NCI-H446 treated with DMSO at 0.1 percent for 48 hours (cell line): ENCODE measurements at regions not wholly inside any gene's neighbourhood (a gene's known extent, or its start where the extent isn't known, plus 50 kb on each side); places are given as distances from the start of the nearest gene placed in this dataset.
A peak's percentile ranks its signal among the peaks of the same experiment; 100 is the strongest.
"Not testable (repeated sequence)": the region's sequence is repeated elsewhere in the genome, so short reads cannot be mapped to it uniquely, and the experiment has no call there.

Experiments used
- DNase-seq: peaks from one replicate; lab custom pipeline; 2025; lab: John Stamatoyannopoulos, UW

DNA sequence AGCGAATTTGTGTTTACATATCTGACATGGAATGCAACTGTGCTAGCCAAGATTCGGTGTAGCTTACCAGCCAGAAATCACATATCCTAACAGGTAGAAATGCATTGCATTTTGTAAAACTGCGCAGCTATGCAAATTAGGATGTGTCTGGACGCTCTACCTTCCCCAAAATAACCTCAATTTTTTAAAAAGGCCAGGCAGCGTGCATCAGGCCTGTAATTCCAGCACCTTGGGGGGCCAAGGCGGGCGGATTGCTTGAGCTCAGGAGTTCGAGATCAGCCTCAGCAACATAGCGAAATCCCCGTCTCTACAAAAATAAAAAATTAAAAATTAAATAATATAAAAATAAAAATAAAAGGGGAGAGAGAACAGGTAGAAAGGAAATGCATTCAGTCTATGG, 305.0 kb downstream of the TYW1 start:
- DNase-seq, result no peak

DNA sequence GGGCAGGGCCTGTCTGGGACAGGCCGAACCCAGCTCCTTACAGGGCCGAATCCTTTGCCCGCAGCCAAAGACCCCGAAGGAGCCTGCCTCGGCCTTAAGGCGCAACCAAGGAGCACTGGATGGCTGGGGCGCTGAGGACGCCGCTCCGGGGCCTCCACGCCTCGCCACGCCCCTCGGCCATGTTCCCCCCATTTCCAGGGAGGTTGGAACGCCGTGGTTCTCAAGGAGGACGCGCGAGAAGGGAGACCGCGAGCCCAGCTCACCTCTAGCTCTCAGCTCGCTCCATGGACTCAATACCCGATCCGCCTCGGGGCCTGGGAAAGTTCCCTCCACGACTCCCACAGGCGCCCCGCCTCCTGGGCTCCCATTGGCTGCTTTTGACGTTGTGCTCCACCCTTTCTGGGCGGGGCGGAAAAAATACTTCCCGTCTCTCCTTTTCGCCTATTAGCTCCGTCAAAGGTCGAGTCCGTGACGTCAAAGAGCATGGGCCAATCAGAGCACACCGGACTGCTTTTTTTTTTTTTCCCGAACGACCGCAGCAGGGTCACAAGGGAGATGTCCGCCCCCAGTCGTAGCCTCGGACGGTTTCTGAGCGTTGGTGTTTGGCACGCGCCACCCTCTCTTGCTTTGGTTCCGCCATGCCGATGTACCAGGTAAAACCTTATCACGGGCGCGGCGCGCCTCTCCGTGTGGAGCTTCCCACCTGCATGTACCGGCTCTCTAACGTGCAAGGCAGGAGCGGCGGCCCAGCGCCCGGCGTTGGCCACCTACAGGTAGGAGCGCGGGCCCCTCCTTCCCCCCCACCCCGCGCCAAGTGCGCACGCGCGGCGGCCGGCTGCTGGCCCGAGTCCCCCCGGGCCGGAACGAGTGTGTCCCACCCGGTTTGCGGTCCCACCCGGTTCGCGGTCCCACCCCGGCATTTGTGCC, 305.7 kb downstream of the TYW1 start:
- peak; percentile 92 for DNase-seq

DNA sequence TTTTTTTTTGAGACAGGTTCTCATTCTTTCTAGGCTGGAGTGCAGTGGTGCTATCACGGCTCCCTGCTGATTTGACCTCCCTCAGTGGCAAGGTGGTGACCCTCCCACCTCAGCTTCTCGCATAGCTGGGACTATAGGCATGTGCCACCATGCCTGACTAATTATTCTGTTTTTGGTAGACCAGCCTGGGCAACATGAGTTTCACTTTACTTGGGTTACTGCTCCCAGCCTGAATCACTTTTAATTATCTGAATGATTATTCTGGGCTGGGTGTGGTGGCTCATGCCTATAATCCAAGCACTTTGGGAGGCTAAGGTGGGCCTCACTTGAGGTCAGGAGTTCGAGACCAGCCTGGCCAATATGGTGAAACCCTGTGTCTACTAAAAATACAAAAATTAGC, 308.2 kb downstream of the TYW1 start:
- DNase-seq, result not testable (repeated sequence)

DNA sequence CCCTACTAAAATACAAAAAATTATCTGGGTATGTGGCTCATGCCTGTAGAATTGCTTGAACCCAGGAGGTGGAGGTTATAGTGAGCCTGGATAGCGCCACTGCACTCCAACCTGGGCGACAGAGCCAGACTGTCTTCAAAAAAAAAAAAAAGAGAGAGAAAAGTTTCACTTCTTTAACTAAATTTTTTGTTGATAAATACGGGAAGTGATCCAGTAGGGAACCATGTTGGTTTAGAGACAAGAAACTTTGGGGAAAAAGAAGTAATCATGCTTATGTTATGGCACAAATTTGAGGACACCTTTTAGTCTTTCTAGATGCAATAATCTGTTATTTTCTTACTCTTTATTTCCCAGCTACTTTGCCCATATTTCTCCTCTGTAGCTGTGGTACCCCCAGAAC, 309.7 kb downstream of the TYW1 start:
- DNase-seq, result no peak

DNA sequence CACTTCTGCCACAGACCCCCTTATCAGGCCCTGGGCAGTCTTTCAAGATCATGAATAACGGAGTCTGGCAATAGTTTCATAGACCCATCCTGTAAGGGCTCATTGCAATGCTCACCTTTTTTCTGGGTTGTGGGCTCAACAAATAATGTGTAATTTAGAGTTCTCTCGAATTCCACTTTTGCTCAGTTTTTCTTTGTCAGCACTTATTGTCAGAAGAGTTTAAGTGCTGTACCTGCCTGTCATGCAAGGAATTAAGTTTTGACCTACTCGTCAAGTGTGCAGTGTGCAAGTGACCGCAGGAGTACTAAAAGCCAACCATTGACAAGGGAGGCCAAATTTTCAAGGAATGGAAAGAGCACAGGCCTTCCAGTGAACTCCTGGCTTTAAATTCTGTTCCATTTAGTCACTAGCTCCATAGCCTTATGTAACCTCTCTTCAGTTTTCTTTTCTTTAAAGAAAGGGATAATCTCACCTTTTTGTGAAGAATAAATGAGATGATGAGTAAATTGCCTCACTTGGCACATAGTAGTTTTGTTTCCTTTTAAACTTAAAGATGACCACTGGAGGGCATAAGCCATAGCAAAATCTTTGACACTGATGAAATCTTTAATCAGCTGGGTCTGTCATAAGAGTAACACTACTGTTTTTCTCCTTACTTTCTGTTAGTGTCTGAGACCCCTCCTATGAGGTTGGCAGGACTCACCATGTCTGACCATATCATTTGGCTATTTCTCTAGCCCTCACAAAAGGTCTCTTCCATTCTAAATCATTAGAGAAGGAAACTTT, 313.3 kb downstream of the TYW1 start:
- no peak for DNase-seq

DNA sequence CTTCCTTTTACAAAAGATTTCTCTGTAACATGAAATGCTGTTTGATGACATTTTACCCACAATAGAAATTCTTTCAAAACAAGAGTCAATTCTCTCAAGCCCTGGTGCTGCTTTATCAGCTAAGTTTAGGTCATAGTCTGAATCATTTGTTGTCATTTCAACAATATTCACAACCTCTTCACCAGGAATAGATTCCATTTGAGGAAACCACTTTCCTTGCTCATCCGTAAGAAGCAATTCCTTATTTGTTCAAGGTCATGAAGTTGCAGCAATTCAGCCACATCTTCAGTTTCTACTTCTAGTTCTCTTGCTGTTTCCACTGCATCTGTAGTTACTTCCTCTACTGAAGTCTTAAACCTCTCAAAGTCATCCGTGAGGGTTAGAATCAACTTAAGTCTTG, 315.3 kb downstream of the TYW1 start:
- no peak for DNase-seq

DNA sequence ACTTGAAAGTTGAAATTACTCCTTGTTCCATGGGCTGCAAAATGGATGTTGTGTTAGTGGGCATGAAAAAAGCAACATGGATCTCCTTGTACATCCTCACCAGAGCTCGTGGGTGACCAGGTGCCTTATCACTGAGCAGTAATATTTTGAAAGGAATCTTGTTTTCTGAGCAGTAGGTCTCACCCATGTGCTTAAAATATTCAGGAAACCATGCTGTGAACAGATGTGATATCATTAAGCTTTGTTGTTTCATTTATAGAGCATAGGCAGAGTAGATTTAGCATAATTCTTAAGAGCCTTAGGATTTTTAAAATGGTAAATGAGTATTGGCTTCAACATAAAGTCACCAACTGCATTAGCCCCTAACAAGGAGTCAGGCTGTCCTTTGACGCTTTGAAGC, 316.6 kb downstream of the TYW1 start:
- DNase-seq, result no peak

DNA sequence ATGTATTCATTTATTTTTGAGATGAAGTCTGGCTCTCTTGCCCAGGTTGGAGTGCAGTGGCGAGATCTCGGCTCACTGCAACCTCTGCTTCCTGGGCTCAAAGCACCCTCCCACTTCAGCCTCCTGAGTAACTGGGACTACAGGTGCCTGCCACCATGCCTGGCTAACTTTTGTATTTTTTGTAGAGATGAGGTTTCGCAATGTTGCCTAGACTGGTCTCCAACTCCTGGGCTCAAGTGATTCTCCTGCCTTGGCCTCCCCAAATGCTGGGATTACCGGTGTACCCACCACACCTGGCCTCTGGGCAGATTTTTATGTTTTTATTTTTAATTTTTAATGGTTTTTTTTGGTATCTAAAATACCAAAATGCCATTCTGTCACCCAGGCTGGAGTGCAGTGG, 320.3 kb downstream of the TYW1 start:
- not testable (repeated sequence) for DNase-seq

DNA sequence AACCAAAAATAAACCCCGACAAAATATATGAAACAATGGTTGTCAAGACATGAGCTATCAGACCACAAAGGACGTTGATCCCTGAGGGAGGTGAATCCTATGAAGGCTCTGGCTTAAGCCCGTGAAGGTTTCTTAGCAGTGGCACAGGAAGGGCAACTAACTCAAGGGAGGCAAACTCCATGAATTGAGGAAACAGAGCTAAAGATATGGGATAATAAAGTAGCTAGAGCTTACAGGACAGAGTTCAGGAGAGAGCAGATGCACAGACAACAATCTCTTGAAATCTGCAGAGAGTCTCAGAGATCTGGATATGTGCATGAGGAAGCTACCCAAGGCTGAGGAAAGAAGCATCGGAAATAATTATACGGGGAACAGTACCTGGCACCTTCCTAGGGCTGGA, 331.6 kb downstream of the TYW1 start:
- DNase-seq, result not testable (repeated sequence)

DNA sequence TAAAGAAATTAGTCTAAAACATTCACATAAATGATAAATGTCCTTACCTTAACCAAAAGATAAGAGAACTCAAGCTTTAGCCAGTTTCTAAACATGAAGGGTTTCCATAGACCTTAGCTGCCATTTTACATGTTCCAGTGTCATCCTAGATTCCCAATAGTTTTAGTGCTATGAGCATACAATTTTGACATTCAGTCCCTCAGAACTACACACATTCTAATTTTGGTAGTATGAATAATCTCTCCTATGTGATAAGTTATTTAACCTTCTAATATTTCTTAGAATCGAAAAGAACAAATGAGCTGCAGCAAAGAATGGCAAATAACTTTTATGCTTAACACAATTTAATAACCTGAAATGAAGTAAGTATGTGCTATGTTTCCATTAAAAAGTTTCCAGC, 338.5 kb downstream of the TYW1 start:
- DNase-seq, result not testable (repeated sequence)

DNA sequence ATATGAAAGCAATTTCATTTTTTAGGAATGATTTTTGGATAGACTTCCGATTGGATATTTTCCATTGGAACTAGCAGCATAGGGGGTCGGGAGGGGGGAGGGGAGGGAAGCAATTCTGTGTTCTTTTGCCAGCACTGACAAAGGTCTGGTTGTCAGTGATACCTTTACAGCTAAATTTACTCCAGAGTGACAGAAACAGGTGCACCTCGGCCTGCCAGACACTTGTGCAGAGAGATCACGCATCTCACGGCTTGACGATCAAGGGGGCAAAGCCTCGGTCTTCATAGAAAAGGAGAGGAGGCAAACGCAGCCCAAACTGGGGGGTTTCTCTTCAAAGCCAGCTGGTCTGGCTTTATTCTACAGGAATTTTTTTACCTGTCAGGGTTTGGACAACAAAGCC, 339.0 kb downstream of the TYW1 start:
- DNase-seq, result not testable (repeated sequence)

DNA sequence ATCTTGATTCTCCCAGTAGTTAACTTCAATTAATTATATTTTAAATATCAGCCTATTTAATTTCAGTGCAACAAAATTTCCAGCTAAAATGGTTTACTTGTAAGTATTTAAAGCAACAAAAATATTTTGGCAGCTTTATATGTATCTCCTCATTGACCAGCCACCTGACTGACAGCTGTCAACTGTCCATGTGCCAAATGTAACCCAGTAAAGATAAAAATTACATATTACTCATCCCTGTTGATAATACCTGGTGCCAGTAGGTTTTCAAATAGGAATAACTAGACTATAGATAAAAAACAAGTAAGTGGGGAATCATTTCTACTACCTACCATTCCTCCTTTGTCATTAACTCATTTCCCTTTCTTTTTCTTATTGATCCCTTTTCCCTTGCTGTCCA, 341.9 kb downstream of the TYW1 start:
- not testable (repeated sequence) for DNase-seq

DNA sequence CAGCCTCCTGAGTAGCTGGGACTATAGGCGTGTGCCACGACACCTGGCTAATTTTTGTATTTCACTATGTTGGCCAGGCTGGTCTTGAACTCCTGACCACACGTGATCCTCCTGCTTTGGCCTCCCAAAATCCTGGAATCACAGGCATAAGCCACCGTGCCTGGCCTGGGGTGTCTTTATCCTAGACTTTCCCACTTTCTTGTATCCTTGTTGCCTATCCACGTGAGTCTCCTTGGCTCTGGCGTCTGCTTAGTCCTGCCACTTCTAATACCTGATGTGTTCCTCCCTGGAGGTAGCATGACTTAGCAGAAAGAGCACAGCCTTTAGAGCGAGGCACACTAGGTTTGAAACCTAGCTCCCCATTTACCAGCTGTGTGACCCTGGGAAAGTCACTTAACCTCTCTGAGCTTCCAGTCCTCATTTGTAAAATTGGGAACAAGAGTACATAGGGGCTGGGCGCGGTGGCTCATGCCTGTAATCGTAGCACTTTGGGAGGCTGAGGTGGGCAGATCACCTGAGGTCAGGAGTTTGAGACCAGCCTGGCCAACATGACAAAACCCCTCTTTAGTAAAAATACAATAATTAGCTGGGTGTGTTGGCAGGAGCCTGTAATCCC, 344.6 kb downstream of the TYW1 start:
- no peak for DNase-seq

DNA sequence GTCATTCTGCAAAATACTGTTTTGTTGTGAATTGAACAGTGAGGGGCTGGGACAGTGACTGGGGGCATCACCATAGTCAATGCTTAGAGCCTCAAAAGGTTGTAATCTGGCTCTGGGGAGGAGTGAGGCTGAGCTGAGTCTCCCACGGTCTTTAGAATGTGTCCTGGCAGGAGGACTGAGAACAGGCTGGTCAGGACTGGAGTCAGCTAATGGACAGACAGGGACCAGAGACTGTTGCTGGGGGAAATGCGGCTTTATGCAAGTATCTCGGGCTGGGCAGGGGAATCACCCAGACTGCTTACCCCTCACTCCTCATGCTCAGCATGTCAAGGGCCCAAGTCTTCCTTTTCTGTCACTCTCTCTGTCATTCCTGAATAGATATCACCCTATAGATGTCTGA, 346.5 kb downstream of the TYW1 start:
- DNase-seq, result no peak

DNA sequence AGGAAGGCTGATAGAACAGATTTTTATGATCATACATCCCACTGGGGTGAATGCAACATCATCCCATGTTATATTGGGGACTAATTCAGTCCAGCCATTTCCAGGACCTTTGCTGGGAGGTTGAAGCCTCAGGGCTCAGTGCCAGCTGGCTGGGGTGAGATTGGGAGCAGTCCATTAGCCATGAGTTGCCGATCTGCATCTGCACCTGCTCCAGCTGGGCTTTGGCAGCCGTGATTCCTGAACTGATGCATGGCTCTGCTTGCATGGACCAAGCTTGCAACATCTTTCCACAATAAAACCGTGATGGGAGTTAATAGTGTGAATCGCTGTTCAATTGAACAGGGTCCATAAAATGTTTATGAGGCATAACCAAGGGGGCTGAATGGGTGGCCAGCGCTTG, 346.9 kb downstream of the TYW1 start:
- no peak for DNase-seq

DNA sequence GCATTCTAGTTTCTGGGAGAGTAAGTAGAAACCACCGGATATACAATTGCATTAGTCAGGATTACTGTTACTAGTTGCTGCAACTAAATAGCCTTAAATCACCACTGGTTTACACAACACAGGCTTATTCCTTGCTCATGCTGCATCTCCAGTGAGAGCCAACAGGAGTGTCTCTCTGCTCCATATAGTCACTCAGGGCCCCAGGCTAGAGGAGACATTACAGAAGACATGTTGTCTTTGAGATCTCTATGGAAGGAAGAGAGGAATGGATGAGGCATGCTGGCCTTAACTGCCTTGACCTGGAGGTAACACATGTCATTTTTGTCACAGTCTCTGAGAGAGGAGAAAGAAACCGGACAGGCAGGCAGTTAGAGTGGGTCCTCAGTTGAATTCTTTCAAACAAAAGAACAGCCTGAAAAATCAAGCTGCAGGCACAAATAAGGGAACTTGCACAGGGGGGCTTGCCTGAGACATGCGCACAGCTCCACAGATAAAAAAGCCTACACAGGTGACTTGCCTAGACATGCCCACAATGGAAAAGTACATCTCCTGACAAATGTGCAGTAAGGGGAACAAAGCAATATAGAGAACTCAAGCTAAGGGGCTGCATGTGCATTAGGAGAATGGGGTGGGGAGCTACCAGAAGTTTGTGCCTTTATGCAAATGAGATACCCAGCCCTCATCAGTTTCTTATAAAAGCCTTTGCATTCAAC, 348.0 kb downstream of the TYW1 start:
- no peak for DNase-seq

DNA sequence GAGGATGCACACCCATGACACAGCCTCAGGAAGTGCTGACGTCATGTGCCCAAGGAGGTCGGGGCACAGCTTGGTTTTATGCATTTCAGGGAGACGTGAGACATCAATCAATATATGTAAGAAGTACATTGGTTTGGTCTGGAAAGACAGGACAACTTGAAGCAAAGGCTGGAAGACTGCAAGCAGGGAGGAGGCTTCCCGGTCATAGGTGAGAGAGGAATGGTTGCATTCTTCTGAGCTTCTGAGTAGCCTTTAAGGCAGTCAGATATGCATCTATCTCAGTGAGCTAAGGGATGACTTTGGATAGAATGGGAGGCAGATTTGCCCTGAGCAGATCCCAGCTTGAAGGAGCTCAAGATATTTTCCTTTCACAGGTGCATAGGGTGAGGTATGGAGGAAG, 349.5 kb downstream of the TYW1 start:
- no peak for DNase-seq

DNA sequence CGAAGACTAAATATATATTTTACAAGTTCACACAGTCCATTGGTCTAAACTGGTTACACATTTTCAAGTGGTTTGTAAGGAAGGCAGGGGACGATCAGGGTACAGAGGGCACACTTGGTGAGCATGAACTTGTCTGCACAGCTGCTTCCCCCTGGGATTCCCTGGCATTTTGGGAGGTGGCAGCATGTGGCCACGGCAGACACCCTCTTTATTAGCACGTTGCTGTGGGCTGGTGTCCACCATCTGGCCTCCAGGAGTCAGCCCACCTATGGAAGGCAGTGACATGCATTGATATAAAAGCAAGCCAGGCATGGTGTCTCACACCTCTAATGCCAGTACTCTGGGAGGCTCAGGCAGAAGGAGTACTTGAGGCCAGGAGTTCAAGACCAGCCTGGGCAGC, 350.2 kb downstream of the TYW1 start:
- no peak for DNase-seq

DNA sequence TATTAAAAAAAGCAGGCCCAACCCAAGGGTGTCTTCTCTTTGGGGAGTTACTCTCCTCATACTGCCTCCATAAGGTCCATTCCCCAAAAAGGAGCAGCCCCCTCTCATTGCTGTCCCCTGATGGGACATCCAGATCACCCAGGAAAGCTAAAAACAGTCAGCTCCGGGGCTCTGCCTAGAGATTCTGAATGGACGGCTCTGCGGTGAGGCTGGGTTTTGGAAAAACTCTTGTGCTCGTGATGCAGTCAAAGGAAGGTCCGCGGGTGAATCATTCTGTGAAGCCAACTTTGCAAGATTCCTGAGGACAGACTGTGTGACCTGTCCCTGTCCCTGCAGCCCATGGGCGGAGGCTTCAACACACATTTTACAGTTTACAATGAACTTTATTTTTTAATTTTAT, 351.5 kb downstream of the TYW1 start:
- no peak for DNase-seq

DNA sequence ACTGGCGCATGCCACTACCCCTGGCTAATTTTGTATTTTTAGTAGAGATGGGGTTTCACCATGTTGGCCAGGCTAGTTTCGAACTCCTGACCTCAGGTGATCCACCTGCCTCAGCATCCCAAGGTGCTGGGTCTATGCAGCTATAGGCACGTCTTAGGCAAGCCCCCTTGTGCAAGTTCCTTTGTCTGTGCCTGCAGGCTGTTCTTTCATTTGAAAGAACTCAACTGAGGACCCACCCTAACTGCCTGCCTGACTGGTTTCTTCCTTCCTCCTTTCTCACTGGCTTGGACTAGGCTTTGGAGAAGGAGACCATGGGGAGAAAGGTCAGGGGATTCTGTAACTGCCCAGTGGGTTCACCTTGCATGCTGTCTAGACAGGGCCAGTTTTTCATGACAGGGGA, 361.0 kb downstream of the TYW1 start:
- not testable (repeated sequence) for DNase-seq

DNA sequence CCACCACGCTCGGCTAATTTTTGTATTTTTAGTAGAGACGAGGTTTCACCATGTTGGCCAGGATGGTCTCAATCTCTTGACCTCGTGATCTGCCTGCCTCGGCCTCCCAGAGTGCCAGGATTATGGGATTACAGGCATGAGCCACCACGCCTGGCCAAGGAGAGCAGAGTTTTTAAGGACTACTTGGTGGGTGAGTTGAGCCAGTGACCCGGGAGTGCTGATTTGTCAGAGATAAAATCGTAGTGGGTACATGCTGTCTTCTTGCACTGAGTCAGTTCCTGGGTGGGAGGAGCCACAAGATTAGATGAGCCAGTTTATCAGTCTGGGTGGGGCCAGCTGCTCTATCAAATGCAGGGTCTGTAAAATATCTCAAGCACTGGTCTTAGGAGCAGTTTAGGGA, 361.7 kb downstream of the TYW1 start:
- not testable (repeated sequence) for DNase-seq

DNA sequence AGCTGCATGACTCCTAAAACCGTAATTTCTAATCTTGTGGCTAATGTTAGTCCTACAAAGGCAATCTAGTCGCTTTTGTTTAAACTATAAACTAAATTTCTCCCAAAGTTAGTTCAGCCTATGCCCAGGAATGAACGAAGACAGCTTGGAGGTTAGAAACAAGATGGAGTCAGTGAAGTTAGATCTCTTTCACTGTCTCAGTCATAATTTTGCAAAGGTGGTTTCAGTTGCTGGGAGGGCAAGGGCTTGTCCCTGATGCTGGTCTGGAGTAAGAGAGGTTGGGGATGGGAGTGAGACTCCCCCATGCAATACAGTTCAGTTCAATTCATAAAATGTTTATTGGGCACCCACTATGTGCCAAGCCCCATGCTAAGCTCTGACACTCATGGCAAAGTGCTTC, 362.1 kb downstream of the TYW1 start:
- DNase-seq, result not testable (repeated sequence)
